ENCODE measurements at regions not wholly inside any gene's neighbourhood (a gene's known extent, or its start where the extent isn't known, plus 50 kb on each side); places are given as distances from the start of the nearest gene placed in this dataset.

GRCh38 chr13:97892717-97893116 lies 60.8 kb upstream of the IPO5 start:
- TF ChIP-seq POLR2A (IDR thresholded peaks at IDR 0.05) (no peak), CTCF (IDR thresholded peaks at IDR 0.05) (no peak)

Measured in esophagus squamous epithelium (tissue), 4 donors.